Cardiac fibroblast (primary cell): ENCODE measurements at regions not wholly inside any gene's neighbourhood (a gene's known extent, or its start where the extent isn't known, plus 50 kb on each side); places are given as distances from the start of the nearest gene placed in this dataset.

Source experiments
- DNase-seq, 2 donors: peaks; one replicate each; pipeline versions ENCODE4 v3.0.0 to v3.0.0-alpha.2; 2010; ENCODE audit warnings: low read depth in 2 of 2
- H3K4me3 ChIP-seq, 2 donors: replicated peaks in 1 of 2; 1 replicate in 1 of 2; 2 replicates in 1 of 2; pipeline ENCODE4 v1.5.1; 2011; ENCODE audit warnings: low read depth in 2 of 2, low read length in 2 of 2, mild to moderate bottlenecking in 2 of 2, moderate library complexity in 1 of 2
- CTCF ChIP-seq: IDR thresholded peaks from one replicate; pipeline ENCODE4 v1.5.1; 2011; ENCODE audit warnings: low read depth, mild to moderate bottlenecking, low read length, inconsistent platforms

DNA sequence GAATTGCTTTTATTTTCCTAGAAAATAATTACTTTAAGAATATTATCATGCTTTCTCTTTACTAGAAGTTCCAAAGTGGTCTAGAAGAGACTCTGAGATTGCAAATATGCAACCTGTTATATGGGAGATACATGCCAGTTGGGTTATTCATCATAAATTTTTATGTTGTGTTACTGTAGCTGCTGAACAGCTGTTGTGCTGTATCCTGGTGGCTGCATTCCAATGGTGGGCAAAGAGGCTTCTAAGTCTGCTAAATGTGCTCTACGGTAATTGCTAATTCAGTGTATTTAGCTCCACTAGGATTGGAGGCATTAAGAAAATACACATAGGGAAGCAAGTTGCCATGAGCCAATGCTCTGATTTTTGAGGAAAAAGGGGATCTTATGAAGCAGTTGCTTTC, 409.0 kb downstream of the TUSC7 start:
- DNase-seq, result no peak
- TF ChIP-seq CTCF, result no peak
- no peak overlapping the region for H3K4me3 ChIP-seq

- no peak overlapping the region for H3K4me3 ChIP-seq
- no peak for TF ChIP-seq CTCF
- no peak for DNase-seq
Observed at GRCh38 chr3:117120014-117120413, 410.4 kb downstream of the TUSC7 start.

GRCh38 chr3:117122609-117123008, 413.0 kb downstream of the TUSC7 start:
- DNase-seq, result no peak
- H3K4me3 ChIP-seq, result no peak overlapping the region
- TF ChIP-seq CTCF, result no peak

DNA sequence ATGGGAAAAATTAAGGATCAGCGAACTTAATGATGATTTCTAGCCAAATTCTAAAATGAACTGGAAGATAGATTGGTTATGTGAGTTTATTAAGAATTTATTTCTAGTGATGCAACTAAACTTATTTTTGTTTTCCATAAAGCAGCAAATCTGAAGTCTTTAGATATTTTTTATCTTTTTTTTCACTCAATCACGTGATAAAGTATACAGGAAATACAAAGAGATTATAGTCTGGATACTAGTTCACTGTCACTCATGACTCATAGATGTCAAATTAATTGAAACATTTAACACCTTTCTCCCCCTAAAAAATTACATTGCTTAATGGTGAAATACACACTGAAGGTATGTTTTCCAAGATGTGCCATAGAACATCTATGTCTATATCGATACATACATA, 416.9 kb downstream of the TUSC7 start:
- H3K4me3 ChIP-seq, result no peak overlapping the region
- TF ChIP-seq CTCF, result no peak
- DNase-seq, result no peak

DNA sequence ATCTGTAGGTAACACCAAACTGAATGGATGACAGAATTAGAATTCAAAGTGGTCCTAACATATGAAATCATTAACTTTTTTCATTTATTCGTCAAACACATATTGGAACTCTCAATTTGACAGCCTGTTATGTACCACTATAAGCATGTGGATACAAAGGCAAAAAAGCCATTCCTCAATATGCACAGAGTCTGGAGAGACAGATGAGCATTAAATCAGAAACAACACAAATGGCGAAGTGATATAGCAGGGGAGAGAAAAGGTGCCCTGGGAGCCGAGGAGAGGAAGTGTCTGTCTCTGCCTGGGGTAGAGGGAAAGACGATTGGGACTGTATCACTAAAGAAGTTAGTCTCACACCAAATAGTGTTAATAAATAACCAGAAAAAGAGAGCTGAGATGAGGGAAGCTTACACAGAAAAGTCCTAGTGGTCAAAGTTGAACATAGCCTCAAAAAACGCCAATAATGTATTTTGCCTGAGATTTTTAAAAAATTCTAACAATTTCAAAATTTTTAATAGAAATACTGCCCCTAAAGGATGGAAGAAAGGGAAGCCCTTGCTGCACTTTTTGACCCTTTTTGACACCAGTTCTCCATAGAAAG, 417.5 kb downstream of the TUSC7 start:
- no peak overlapping the region for H3K4me3 ChIP-seq
- DNase-seq, result no peak
- TF ChIP-seq CTCF, result no peak

GRCh38 chr3:117128133-117128532, 418.6 kb downstream of the TUSC7 start:
- no peak for TF ChIP-seq CTCF
- DNase-seq, result no peak
- H3K4me3 ChIP-seq, result no peak overlapping the region

- no peak for TF ChIP-seq CTCF
- no peak overlapping the region for H3K4me3 ChIP-seq
- DNase-seq, result no peak
Observed at GRCh38 chr3:117128872-117129271, 419.3 kb downstream of the TUSC7 start.
